ENCODE measurements at regions not wholly inside any gene's neighbourhood (a gene's known extent, or its start where the extent isn't known, plus 50 kb on each side); places are given as distances from the start of the nearest gene placed in this dataset.

DNA sequence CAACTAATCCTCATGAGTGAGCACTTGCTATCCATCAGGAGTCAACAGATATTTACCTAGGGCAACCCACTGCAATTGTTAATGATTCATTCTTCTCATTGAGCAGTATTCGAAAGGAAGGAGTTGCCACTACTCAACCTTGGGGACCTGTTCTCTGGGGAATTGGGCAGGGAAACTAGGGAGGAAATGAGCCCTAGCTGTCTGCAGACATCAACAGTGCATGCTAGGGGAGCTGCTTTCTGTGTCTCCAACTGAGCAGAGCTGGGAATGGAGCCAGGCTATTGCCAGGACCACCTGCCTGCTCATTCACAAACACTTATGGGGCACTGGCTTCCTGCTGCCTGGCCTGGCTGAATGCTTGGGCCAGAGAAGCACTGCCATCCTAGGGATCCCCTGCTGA is 183.4 kb downstream of the TMEM38B start:
- no peaks in the 10 kb centered on the region for H3K9me3 ChIP-seq
- H3K36me3 ChIP-seq (ENCODE audit: control insufficient read depth, insufficient read depth, low read length) = no peaks in the 10 kb centered on the region
- H3K4me3 Mint-ChIP-seq (ENCODE audit: unreplicated experiment) = no peak overlapping the region
- TF ChIP-seq, protein P1, sequence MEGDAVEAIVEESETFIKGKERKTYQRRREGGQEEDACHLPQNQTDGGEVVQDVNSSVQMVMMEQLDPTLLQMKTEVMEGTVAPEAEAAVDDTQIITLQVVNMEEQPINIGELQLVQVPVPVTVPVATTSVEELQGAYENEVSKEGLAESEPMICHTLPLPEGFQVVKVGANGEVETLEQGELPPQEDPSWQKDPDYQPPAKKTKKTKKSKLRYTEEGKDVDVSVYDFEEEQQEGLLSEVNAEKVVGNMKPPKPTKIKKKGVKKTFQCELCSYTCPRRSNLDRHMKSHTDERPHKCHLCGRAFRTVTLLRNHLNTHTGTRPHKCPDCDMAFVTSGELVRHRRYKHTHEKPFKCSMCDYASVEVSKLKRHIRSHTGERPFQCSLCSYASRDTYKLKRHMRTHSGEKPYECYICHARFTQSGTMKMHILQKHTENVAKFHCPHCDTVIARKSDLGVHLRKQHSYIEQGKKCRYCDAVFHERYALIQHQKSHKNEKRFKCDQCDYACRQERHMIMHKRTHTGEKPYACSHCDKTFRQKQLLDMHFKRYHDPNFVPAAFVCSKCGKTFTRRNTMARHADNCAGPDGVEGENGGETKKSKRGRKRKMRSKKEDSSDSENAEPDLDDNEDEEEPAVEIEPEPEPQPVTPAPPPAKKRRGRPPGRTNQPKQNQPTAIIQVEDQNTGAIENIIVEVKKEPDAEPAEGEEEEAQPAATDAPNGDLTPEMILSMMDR (IDR thresholded peaks at IDR 0.05; ENCODE audit: insufficient read depth in 1 of 2, low read depth in 1 of 2, low read length in 1 of 2, severe bottlenecking in 1 of 2, unreplicated experiment in 1 of 2) = no peak
- CTCF ChIA-PET = no interaction called here
- H3K27me3 Mint-ChIP-seq (ENCODE audit: insufficient read depth, unreplicated experiment) = no peaks in the 10 kb centered on the region
- no peak overlapping the region for H3K4me3 ChIP-seq (ENCODE audit: low read depth, low read length)
- no peaks in the 10 kb centered on the region for H3K36me3 Mint-ChIP-seq (ENCODE audit: insufficient read depth, unreplicated experiment)
- no peaks in the 10 kb centered on the region for H3K27me3 ChIP-seq (replicated peaks; ENCODE audit: control insufficient read depth, insufficient read depth, low read length)
- H3K4me1 Mint-ChIP-seq (ENCODE audit: low read depth, unreplicated experiment) = no peaks in the 10 kb centered on the region
- POLR2A ChIA-PET = no interaction called here
- H3K4me1 ChIP-seq = no peaks in the 10 kb centered on the region
- no peak for DNase-seq
- no peaks in the 10 kb centered on the region for H3K9me3 Mint-ChIP-seq (ENCODE audit: unreplicated experiment)
- no TSS peak for BruUV-seq (replicated peaks)
- no peak overlapping the region for H3K27ac Mint-ChIP-seq (ENCODE audit: unreplicated experiment)
- intact Hi-C loops (cut with micrococcal nuclease; ENCODE audit: unreplicated experiment) = no loop called here

DNA sequence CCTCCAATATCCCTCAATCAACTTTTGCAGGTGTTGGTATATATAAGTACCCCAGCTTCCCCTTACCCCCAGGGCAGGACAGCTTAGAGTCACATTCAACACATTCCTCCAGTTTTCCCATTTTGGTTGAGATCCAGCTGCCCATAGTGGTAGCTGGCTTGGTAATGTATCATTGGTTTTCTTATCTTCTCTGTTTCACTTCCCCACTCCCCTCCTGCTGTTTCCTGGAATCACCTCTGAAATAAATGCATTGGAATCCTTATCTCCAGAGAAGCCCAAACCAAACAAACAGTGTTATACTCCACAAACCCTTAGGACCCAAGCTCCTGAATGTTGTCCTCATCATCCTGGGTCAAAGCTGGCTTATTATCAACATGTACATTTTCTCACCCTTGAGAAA is 184.8 kb downstream of the TMEM38B start:
- Histone ChIP-seq H3K4me1 (no peaks in the 10 kb centered on the region), H3K4me3 (ENCODE audit: low read depth, low read length) (no peak overlapping the region), H3K27me3 (replicated peaks; ENCODE audit: control insufficient read depth, insufficient read depth, low read length) (no peaks in the 10 kb centered on the region), H3K36me3 (ENCODE audit: control insufficient read depth, insufficient read depth, low read length) (no peaks in the 10 kb centered on the region), H3K9me3 (no peaks in the 10 kb centered on the region)
- CTCF ChIA-PET = no interaction called here
- no peak overlapping the region for H3K4me3 Mint-ChIP-seq (ENCODE audit: unreplicated experiment)
- no peak overlapping the region for H3K27ac Mint-ChIP-seq (ENCODE audit: unreplicated experiment)
- POLR2A ChIA-PET = no interaction called here
- no peak for DNase-seq
- TF ChIP-seq, protein P1 (IDR thresholded peaks at IDR 0.05; ENCODE audit: insufficient read depth in 1 of 2, low read depth in 1 of 2, low read length in 1 of 2, severe bottlenecking in 1 of 2, unreplicated experiment in 1 of 2) = no peak
- no TSS peak for BruUV-seq (replicated peaks)
- H3K4me1 Mint-ChIP-seq (ENCODE audit: low read depth, unreplicated experiment) = no peaks in the 10 kb centered on the region
- H3K27me3 Mint-ChIP-seq (ENCODE audit: insufficient read depth, unreplicated experiment) = peaks cover 2% of the 10 kb centered on the region
- no peaks in the 10 kb centered on the region for H3K36me3 Mint-ChIP-seq (ENCODE audit: insufficient read depth, unreplicated experiment)
- intact Hi-C loops (cut with micrococcal nuclease; ENCODE audit: unreplicated experiment) = no loop called here
- H3K9me3 Mint-ChIP-seq (ENCODE audit: unreplicated experiment) = no peaks in the 10 kb centered on the region

DNA sequence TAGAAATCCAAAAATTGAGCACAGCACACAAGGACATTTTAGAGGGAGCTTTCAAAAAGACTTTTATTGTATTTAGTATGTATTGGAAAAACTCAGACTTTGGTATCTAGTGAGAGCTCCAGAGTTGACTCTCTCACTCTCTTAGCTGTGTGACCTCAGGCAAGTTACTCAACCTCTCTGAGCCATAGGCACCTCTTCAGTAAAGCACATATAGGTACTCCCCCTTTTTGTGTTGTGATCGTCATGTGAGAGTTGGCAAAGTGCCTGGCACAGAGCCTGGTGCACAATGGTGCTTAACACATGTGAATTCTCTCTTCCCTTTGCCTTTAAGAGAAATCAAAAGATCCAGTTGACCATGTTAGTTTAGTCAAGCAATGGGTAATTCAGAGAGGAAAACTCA is 186.2 kb downstream of the TMEM38B start:
- ChIA-PET POLR2A (no interaction called here), CTCF (no interaction called here)
- intact Hi-C loops (cut with micrococcal nuclease; ENCODE audit: unreplicated experiment) = loop anchor here (5.0 kb wide), 1 partner anchor 273 kb away; no protein-coding TSS in a partner anchor
- DNase-seq = no peak
- Histone ChIP-seq H3K36me3 (ENCODE audit: control insufficient read depth, insufficient read depth, low read length) (no peaks in the 10 kb centered on the region), H3K4me3 (ENCODE audit: low read depth, low read length) (no peak overlapping the region), H3K4me1 (no peaks in the 10 kb centered on the region), H3K9me3 (no peaks in the 10 kb centered on the region), H3K27me3 (replicated peaks; ENCODE audit: control insufficient read depth, insufficient read depth, low read length) (no peaks in the 10 kb centered on the region)
- TF ChIP-seq, protein P1 (IDR thresholded peaks at IDR 0.05; ENCODE audit: insufficient read depth in 1 of 2, low read depth in 1 of 2, low read length in 1 of 2, severe bottlenecking in 1 of 2, unreplicated experiment in 1 of 2) = no peak
- Mint-ChIP-seq H3K4me1 (ENCODE audit: low read depth, unreplicated experiment) (no peaks in the 10 kb centered on the region), H3K4me3 (ENCODE audit: unreplicated experiment) (no peak overlapping the region), H3K27me3 (ENCODE audit: insufficient read depth, unreplicated experiment) (peaks cover 2% of the 10 kb centered on the region), H3K27ac (ENCODE audit: unreplicated experiment) (no peak overlapping the region), H3K36me3 (ENCODE audit: insufficient read depth, unreplicated experiment) (no peaks in the 10 kb centered on the region), H3K9me3 (ENCODE audit: unreplicated experiment) (no peaks in the 10 kb centered on the region)
- no TSS peak for BruUV-seq (replicated peaks)
